Amniotic stem cell (primary cell): ENCODE measurements at regions not wholly inside any gene's neighbourhood (a gene's known extent, or its start where the extent isn't known, plus 50 kb on each side); places are given as distances from the start of the nearest gene placed in this dataset.

Experiments used
- DNase-seq: peaks from one replicate; lab custom pipeline; 2025; lab: John Stamatoyannopoulos, UW

DNA sequence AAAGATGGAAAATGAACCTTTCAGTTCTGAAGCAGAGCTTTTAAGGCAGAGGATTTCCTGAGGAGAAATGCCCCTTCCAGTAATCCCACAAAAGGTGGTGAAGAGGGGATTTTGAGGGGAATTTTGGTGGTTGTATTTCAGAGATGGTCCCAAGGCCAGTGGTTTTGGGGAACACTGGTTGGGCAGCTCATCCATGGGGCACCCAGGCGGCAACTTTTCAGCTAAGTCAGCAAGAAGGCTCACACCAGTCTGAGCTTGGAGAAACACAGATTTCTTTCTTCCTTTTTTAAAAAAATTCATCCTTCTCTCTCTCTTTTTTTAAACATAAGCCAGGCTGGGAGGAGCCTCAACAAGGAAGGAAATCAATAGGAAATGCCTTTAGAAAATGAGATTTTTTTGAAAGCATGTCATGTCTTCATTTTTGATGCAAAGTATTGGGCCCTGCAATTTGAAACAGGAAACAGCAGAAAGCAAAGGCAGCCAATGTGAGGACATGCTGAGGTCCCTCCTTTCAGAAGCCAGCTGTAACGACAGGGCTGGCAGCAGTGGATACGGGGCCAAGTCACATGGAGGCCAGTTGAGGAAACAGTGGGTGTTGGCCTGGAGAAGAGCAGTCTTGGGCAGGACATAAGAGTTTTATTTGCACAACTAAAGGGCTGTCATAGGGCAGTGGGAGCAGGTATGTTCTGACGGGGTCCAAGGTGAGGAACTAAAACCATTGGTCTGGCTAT, 155.3 kb upstream of the KLF4 start:
- DNase-seq, result no peak

DNA sequence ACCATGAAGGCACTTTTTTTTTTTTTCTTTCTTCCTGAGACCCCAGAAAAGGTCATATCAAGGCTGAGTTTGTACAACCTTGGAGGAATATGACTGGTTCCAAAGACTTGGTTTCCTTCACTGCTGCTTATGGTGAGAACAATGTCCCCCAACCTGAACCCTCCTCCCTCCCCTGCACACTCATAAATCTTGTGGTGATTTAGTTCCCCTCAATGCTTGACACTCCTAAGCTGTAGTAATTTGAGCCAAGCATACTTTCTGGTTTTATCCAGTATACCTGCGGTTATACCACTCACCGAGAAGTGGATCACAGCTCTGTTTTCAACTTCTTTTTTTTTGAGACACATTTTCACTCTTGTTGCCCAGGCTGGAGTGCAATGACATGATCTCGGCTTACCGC, 149.9 kb upstream of the KLF4 start:
- DNase-seq, result no peak

DNA sequence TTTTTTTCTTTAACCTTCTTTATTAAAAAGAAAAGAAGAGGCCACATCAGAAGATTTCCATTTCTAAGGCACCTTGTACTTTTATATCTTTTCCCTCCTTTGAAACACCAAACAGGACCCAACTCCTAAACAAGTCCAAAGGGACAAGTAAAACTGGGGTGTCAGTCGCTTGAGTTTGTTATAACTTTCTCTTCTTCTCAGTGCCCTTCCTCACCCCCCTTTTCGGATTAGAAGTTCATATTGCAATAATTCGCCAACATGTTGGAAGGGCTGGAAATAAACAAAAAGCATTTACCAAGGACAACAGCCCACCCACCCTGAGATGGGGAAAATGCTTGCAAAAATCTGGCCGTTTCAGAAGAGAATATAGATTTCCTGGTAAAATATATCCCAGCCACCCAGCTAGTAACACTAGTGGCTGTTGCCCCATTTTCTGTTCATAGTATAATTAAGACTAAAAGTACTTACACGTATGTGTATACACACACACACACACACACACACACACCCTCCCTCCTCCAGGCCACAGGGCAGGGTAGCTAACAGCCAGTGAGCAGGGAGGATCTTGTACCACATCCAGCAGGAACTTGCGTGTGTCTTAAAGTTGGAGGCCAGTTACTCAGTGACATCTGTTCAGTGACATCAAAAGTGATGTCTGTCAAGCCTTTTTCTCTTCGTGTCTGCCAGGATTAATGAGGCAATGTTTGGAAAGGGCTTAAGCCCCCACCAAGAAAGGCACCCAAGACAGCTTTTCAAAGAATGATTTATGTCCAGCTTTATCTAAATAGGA, 149.1 kb upstream of the KLF4 start:
- DNase-seq, result peak; percentile 41

DNA sequence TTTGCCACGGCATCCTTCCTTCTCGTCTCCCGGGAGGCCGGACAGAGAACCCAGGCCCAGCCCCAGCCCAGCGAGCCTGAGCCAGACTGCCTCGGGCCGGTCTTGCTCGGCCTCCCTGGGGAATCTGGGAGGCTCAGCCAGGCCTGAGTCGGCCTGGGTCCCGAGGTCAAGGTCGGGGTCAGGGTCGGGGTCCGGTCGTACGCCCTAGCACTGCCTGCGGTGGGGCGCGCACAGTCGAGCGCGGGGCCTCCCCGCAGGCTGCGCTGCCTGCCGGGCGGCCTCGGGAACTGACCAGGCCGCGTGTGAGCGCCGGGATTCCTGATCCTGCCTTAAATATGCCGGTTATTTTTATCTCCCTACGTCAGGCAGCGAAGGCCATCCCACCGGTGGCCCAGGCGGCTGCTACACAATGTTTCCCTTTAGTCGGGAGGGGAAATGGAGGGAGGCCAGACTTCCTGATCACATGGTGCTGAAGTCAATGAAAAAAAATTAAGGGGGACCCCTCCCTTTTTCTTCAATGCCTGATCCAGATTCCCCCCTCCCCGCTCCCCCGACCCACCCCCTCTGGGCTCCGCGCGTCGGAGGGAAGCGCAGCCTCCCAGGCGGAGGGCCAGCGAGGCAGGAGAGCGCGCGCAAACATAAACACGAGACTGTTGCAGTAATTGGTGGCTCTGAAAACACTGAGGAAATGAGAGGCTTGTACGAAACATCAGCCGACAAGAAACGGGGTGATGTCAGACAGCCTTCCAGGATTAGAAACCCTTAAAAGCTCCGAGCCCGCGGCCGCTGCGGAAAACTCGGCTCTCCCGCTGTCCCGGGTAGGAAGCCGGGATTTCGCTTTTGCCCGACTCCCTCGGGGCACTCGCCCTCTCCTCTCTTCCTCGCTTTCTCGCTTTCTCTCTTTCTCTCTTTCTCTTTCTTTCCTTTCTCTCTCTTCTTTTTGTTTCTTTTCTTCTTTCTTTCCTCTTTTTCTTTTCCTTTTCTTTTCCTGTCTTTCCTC, 148.2 kb upstream of the KLF4 start:
- DNase-seq, result peak; percentile 97

DNA sequence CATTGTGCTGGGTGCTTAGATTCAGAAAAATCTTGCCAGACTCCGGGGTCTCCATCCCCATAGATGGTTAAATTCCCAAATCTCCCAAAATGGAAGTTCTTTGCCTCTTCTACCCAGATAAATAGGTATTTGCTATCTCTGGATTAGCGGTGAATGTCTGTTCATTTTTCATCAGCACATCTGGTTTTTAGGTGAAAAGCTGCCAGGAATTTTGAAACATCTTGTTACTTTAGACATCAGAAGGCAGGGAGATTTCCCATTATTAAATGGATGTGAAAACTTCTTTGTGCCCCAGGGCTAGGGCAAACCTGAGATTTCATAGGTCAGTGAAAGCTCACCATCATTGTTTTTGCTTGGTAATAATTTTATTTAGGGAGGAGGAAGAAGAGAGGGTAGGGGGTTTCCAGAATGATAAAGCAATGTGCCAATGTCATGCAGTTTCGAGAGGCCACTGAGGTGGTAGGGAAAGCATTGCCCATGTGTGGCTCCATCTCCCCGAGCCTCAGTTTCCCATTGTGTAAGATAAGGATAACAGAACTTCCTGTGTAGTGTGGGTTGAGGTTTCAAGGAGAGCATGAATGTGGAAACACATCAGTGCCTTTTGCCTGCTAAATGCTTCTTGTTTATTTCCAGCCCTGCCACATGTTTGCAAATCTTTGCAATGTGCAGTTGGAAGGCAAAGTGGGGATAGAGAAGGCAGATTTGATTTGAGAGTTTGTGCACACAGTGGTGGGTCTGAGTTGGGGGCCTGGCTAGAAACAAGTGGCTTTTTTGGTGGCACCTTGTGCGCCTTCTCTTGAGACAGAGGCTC, 147.2 kb upstream of the KLF4 start:
- DNase-seq, result no peak

DNA sequence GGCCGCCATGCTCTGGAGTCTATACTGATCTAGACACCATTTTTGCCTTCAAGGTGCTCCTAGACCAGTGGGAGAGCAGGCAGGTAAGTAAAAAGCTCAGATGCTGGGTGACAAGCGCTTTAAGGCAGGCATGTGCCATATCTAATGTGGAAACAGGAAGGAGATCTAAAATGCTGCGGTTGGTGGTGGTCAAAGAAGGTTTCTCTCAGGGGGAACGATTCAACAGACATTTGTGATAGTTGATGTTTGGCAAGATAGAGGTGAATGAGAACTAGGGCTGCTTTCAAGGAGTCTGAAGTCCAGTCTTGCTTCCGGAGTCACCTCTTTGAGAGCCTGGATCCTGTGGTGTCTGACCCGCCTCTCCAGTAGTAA, 146.2 kb upstream of the KLF4 start:
- no peak for DNase-seq

DNA sequence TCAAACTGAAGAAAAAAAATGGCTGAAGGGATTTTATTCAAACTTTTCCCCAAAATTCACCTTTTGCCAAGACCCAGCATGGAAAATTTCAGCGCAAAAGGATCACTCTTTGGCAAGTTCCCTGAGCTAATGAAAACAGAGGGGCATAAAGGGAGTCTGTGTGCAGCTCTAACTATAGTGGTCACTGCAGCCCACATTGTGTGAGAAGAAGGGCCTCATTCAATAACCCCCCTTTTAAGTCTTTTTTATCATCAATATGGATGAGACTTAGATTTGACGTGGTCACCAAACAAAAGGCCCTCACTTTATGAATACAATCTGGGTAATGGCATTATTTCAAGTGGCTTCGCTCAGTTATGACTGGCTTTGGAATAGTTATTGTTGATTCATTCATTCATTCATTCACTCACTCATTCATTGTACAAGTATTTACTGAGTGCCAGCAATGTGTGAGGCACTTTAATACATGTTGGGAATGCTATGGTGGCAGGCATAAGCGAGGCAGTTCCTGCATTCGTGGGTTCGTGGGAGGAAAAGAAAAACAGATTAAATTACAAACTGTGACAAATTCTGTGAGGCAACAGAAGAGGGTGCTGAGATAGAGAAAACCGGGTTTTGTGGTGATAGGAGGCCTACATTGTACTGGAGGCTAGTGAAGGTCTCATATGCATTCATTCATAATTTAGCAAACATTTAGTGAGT, 145.7 kb upstream of the KLF4 start:
- no peak for DNase-seq

DNA sequence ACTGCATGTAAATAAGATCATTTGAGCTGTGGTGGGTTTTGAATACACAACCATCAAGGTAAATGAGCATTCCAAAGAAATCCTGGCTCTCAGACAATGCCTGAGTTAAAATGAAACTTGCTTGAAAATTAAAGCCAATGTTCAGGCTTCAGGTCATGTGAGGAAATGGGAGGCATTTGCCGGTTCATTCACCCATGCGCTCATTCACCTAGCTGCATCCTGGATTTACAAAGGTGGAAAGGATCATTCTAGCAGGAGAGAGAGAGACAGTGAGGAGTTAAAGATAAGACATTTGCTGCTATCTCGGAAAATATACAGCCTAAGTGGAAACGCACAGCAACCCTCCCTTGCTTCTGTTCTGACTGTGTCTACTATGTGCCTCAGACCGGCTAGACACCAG, 143.8 kb upstream of the KLF4 start:
- DNase-seq, result no peak

DNA sequence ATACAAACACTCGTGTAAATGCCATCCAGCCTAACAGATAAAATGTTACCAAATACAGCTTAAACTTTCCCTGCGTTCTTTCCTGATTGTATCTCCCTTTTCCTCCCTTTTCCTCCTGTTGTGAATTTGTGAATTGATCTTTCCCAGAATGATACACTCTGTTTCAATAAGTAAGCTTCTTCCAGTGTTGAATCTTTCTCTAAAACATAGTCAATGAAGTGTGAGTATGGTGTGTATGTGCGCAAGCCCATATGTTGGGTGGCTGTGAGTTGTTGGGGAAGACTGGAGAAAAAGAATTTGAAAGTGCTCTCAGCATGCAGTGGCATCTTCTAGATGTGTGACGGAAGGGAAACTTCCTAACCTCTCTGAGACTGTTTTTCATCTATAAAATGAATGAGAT, 143.1 kb upstream of the KLF4 start:
- no peak for DNase-seq

DNA sequence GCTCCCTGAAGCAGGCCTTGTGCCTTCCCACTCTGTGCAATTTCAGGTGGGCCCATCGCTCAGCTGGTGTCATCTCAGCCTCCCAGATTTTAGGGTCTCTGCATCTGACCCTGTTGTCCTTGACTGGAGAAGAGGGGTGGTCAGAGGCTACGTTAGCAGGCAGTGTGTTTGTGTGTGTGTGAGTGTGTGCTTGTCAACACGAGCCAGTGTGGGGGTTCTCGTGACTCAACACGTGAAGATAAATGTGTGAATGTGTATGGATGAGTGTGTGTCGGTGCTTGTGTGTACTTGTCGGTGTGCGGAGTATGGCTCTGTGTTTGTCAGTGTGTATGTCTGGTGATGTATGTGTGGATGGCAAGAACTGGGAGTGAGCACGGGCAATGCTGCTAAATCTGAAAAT, 142.6 kb upstream of the KLF4 start:
- DNase-seq, result no peak

DNA sequence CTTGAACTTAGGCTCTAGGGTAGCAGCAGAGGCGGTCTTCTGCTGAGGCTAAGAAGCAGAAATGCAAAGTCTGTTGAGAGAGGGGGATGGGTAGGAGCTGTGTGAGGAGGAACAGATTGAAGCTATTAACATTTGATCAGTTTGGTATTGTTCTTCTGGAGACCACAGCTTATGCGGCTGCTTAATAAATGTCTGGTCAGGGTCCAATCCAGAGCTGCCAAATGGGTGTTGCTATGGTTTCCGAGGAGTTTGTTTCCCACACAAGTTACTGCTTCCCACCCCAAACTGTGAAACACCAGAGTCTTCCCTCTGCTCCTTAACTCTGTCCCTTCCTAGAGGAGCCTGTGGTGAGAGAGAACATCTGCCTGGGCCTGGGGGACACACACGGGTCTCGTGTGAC, 142.2 kb upstream of the KLF4 start:
- DNase-seq, result no peak

DNA sequence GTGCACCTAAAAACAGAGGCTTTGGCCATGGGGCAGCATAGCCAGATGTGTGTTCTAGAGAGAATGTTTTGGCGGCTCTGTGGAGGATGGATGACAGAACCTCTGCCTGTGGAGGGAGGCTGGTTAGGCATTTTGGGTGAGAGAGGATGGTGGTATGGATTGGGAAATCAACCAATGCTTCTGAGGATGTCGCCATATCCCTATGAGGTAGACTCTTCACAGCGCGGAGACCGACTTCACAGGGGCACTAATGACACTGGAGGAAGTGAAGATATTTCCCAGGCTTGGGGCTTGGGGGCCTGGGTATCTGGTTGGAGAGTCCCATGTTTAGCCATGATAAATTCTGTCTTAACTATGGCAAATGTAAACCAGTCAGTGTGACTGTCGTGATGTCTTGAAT, 140.6 kb upstream of the KLF4 start:
- DNase-seq, result no peak

DNA sequence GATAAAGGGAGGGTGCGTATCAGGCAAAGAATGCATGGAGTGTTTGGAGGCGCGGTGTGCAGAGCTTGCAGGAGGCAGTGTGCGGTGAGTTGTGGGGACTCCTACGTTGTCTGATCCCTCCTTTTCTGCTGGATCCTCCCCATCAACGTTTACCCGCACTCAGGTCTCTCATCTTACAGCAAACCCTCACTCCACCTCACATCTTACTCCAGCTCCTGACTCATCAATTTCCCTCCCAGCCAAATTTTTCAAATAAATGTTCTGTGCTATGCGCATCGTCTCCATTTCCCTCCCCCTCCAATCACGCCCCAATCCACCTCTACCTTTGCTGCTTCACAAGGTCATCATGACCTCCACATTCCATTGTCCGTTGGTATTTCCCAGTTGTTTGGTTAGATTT, 138.9 kb upstream of the KLF4 start:
- no peak for DNase-seq

DNA sequence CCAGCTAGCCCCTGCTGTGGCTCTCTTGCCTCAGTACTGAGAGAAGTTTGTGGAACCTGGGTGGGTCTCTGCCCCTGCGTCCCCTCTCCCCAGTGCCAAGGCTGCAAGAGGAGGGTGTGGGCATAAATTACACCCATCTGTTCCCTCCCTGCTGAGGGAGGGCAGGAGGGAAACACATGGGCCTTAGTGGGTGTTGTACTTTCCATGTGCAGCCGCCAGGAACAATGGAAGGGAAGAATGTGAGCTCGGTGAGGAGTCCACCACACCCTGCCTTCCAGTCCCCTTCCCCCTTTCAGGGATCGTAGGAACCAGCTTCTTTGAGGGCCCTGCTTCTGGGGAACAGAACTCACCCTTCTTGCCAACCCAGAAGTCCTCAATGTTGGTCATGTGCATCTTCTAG, 138.2 kb upstream of the KLF4 start:
- no peak for DNase-seq

DNA sequence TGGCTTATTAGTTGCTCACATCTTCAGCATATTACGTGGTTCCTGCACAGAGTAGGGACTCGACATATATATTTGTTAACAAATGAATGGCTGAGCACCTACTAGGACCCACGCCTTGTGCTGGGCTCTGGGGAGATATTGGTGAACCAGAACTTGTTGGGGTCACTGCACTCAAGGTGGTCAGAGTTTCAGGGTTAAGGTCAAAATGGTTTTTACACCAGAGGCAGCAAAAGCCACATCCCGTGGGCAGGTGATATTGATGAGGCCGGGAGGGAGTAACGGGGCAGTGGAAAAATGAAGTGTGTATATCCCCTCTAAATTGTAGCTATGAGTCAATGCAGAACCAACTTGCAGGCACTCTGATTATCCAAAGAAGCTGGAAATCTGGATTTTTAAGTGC, 136.5 kb upstream of the KLF4 start:
- DNase-seq, result no peak

DNA sequence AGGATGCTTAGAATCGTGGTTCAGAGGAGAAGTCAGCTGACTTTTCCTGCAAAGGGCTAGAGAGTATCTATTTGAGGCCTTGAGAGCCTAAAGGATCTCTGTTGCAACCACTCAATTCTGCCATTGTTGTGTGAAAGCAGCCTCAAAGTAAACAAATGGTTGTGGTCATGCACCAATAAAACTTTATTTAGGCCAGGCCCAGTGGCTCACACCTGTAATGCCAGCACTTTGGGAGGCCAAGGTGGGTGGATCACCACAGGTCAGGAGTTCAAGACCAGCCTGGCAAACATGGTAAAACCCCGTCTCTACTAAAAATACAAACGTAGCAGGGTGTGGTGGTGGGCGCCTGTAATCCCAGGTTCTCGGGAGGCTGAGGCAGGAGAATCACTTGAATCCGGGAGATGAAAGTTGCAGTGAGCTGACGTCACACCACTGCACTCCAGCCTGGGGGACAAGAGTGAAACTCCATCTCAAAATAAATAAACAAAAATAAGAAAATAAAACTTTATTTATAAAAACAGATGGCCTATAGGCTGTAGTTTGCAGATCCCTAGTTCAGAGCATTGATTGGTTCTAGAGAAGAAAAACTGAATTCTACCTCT, 135.9 kb upstream of the KLF4 start:
- no peak for DNase-seq

DNA sequence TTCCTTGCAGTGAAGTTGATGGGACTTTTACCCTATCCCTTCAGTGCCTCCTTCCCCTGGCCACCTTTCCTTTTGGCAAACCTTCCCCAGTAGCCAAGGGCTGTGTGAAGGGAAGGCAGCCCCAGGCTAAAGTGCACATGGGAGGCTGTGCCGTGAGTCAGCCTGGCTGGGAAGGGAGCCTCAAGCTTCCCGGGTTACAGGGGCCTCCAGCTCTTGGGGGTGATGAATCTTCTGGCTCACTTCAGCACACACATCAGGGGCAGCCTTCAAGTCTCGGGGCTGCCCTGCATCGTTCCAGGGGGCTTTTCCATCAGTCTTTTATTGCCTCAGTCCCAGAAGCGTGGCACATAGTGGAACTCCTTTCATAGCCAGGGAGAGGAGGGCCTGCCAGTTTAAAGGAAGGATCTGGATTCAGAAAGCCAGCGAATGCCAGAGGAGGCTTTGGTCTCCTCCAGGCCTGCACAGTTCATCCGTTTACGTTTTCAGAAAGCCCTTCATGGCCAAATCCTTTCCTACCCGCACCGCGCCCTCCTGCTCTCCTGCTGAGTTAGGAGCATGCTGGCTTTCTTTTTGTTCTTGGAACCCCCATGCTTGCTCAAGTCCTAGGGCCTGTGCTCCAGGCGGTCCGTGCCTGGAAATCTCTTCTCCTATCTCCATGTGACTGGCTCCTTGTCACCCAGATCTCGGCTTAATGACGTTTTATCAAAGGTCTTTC, 134.8 kb upstream of the KLF4 start:
- DNase-seq, result peak; percentile 22

DNA sequence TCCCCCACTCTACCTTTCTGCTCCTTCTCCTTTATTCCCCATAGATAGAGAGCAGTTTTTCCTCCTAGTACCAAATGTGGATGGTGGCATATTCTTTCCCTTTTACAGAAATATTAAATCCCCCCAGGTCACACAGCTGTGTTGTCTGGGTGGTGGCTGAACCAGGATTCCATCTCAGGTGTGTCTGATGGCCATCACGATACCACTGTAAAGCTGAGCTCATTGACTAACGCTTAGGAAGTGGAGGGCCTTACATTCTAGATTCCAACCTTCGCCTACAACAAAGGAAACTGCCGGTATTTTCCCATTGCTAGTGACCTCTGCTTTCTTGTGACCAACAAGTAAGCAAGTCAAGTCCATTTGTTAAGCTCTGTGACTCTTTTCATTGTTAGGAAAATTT, 131.9 kb upstream of the KLF4 start:
- no peak for DNase-seq

DNA sequence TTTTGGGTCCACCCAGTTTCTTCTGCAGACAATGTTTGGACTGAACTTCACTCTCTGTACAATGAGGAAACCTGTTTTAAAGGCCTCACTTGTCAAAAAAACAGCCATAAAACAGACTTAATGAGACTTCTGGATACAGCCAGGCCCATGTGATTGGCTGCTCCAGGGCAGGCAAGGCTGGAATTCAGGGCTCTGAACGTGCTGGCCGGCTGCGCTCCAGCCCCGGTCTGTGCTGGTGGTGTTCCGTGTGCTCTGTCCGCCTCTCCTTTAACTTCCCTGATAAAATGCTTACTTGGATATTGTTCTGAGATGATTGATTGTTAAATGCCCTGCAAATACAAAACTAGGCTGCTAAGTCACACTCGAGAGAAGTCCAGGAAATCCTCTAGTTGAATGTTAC, 131.2 kb upstream of the KLF4 start:
- no peak for DNase-seq

DNA sequence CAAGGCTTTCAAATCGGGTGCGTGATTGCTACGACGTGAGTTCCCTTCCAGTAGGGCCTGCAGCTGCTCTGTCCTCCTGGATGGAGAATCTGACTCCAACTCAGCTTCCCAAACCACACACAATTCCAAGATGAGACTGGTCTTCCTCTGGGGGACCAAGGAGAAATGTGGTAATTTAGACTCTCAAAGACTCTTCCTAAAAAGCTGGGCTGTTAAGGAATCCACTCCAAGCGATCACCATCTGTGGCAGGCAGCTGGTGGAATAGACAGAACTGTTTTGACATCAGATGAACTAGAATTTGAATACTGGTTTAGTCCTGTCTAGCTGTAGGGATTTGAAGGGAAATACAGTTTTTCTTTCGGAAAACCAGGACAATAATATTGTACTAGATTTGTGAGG, 130.7 kb upstream of the KLF4 start:
- DNase-seq, result no peak
